Right lobe of liver (tissue), 4 donors: ENCODE measurements at regions not wholly inside any gene's neighbourhood (a gene's known extent, or its start where the extent isn't known, plus 50 kb on each side); places are given as distances from the start of the nearest gene placed in this dataset.

Source experiments
- POLR2A ChIP-seq: fragments of 450-650 bp; IDR thresholded peaks from one replicate; pipeline ENCODE4 v1.6.1; 2017; ENCODE audit warnings: antibody characterized with exemption, mild to moderate bottlenecking
- TF ChIP-seq, protein P1 (sequence below), 4 donors: fragments of 200-600 bp in 3 of 4; fragments of 450-650 bp in 1 of 4; IDR thresholded peaks; one replicate each; pipeline versions ENCODE4 v1.5.1 to v1.8.0; 2016 to 2022; ENCODE audit warnings: antibody characterized with exemption in 4 of 4, mild to moderate bottlenecking in 2 of 4
- donor health status: DM: no; HTN: no; CAD: no.
- donor health status: DM: no; HTN: no; CAD: no.
- donor health status: DM: no; HTN: yes; CAD: no.

DNA sequence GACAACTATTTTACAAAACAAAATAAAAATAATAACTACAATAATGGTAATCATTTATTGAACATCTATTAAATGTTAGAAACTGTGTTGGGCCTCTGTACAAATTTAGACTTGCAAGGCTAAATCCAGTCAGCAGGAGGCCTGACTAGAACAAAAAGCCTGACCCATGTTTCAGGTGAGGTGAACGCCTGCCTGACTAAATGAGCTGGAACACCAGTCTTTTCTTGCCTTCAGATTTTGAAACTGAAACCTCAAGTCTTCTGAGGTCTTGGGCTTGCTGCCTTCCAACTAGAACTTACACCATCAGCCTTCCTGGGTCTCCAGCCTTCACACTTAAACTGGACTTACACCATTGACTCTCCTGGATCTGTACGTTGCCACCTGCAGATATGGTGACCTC, 706.9 kb downstream of the TBL1XR1 start:
- TF ChIP-seq, protein P1, sequence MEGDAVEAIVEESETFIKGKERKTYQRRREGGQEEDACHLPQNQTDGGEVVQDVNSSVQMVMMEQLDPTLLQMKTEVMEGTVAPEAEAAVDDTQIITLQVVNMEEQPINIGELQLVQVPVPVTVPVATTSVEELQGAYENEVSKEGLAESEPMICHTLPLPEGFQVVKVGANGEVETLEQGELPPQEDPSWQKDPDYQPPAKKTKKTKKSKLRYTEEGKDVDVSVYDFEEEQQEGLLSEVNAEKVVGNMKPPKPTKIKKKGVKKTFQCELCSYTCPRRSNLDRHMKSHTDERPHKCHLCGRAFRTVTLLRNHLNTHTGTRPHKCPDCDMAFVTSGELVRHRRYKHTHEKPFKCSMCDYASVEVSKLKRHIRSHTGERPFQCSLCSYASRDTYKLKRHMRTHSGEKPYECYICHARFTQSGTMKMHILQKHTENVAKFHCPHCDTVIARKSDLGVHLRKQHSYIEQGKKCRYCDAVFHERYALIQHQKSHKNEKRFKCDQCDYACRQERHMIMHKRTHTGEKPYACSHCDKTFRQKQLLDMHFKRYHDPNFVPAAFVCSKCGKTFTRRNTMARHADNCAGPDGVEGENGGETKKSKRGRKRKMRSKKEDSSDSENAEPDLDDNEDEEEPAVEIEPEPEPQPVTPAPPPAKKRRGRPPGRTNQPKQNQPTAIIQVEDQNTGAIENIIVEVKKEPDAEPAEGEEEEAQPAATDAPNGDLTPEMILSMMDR (IDR thresholded peaks at IDR 0.05), result no peak
- TF ChIP-seq POLR2A, result no peak
